Left ventricle myocardium inferior (tissue), 1 donor: ENCODE measurements at regions not wholly inside any gene's neighbourhood (a gene's known extent, or its start where the extent isn't known, plus 50 kb on each side); places are given as distances from the start of the nearest gene placed in this dataset.

Experiments used
- DNase-seq: peaks from one replicate; pipeline ENCODE4 v3.0.0-alpha.2; 2020
- H3K27ac ChIP-seq: fragments of 200-600 bp; replicated peaks from 2 replicates; pipeline ENCODE4 v1.8.0; 2021
- H3K27me3 ChIP-seq: fragments of 200-600 bp; 2 replicates; pipeline ENCODE4 v1.8.0; 2021; ENCODE audit warnings: low read depth
- H3K36me3 ChIP-seq: fragments of 200-600 bp; 2 replicates; pipeline ENCODE4 v1.8.0; 2021
- H3K4me1 ChIP-seq: fragments of 200-600 bp; 2 replicates; pipeline ENCODE4 v1.8.0; 2021
- H3K4me3 ChIP-seq: fragments of 200-600 bp; 2 replicates; pipeline ENCODE4 v1.8.0; 2021; ENCODE audit warnings: mild to moderate bottlenecking, moderate library complexity
- H3K9me3 ChIP-seq: fragments of 200-600 bp; replicated peaks from 2 replicates; pipeline ENCODE4 v1.8.0; 2021
- CTCF ChIP-seq: fragments of 200-600 bp; IDR thresholded peaks from 2 replicates; pipeline ENCODE4 v1.8.0; 2021; ENCODE audit warnings: antibody characterized with exemption, mild to moderate bottlenecking, borderline replicate concordance
- intact Hi-C: fragments of 100-400 bp; cut with micrococcal nuclease; formaldehyde crosslinking; loops from one replicate; pipeline ENCODE4 v1.11.0; 2022
- donor health status: DM: no; HTN: yes; CAD: no; lungs with severe emphysema.

GRCh38 chr11:76282172-76282571 lies 75.9 kb upstream of the WNT11 start:
- no peak for DNase-seq
- no peaks in the 10 kb centered on the region for H3K27me3 ChIP-seq
- no peaks in the 10 kb centered on the region for H3K4me1 ChIP-seq
- no peaks in the 10 kb centered on the region for H3K36me3 ChIP-seq
- no peak for TF ChIP-seq CTCF
- intact Hi-C loops = no loop called here
- H3K4me3 ChIP-seq = no peak overlapping the region
- H3K27ac ChIP-seq = no peak overlapping the region
- no peaks in the 10 kb centered on the region for H3K9me3 ChIP-seq

GRCh38 chr11:76281558-76281906 lies 75.2 kb upstream of the WNT11 start:
- H3K4me1 ChIP-seq = no peaks in the 10 kb centered on the region

GRCh38 chr11:76280882-76281557 lies 74.7 kb upstream of the WNT11 start:
- Histone ChIP-seq H3K4me1 (no peaks in the 10 kb centered on the region), H3K9me3 (no peaks in the 10 kb centered on the region), H3K27me3 (no peaks in the 10 kb centered on the region), H3K4me3 (no peak overlapping the region), H3K27ac (no peak overlapping the region), H3K36me3 (no peaks in the 10 kb centered on the region)
- intact Hi-C loops = no loop called here
- no peak for DNase-seq
- no peak for TF ChIP-seq CTCF

More at GRCh38 chr11:76281558-76281906, 75.2 kb upstream of the WNT11 start:
- DNase-seq = no peak
- no peak for TF ChIP-seq CTCF
- no peak overlapping the region for H3K27ac ChIP-seq
- intact Hi-C loops = no loop called here
- H3K36me3 ChIP-seq = no peaks in the 10 kb centered on the region
- H3K4me3 ChIP-seq = no peak overlapping the region
- no peaks in the 10 kb centered on the region for H3K9me3 ChIP-seq
- no peaks in the 10 kb centered on the region for H3K27me3 ChIP-seq

GRCh38 chr11:76280151-76280881 lies 74.0 kb upstream of the WNT11 start:
- no peak for TF ChIP-seq CTCF
- intact Hi-C loops = no loop called here
- no peaks in the 10 kb centered on the region for H3K36me3 ChIP-seq
- no peaks in the 10 kb centered on the region for H3K9me3 ChIP-seq
- H3K27me3 ChIP-seq = no peaks in the 10 kb centered on the region
- no peak overlapping the region for H3K4me3 ChIP-seq
- no peak overlapping the region for H3K27ac ChIP-seq
- DNase-seq = no peak
- H3K4me1 ChIP-seq = no peaks in the 10 kb centered on the region

- H3K27ac ChIP-seq = no peak overlapping the region
- intact Hi-C loops = no loop called here
- DNase-seq = no peak
- peaks cover 5% of the 10 kb centered on the region for H3K9me3 ChIP-seq
- TF ChIP-seq CTCF = no peak
- no peak overlapping the region for H3K4me3 ChIP-seq
- H3K27me3 ChIP-seq = no peaks in the 10 kb centered on the region
- H3K36me3 ChIP-seq = no peaks in the 10 kb centered on the region
- no peaks in the 10 kb centered on the region for H3K4me1 ChIP-seq
These were observed 73.3 kb upstream of the WNT11 start for GRCh38 chr11:76279646-76280045.
